GM21717 (cell line): ENCODE measurements at regions not wholly inside any gene's neighbourhood (a gene's known extent, or its start where the extent isn't known, plus 50 kb on each side); places are given as distances from the start of the nearest gene placed in this dataset.
A peak's percentile ranks its signal among the peaks of the same experiment; 100 is the strongest.

ENCODE experiments used
- ATAC-seq: cut with Tn5 transposase; IDR thresholded peaks from one replicate; pipeline ENCODE4 v1.9.1; 2021; ENCODE audit warnings: mild to moderate bottlenecking, moderate library complexity; ENCODE audit not compliant: unreplicated experiment

- ATAC-seq: no peak
Measured at GRCh38 chr9:86893811-86894490, 53.4 kb downstream of the GAS1 start.

GRCh38 chr9:86892576-86892975, 54.7 kb downstream of the GAS1 start:
- ATAC-seq: no peak

DNA sequence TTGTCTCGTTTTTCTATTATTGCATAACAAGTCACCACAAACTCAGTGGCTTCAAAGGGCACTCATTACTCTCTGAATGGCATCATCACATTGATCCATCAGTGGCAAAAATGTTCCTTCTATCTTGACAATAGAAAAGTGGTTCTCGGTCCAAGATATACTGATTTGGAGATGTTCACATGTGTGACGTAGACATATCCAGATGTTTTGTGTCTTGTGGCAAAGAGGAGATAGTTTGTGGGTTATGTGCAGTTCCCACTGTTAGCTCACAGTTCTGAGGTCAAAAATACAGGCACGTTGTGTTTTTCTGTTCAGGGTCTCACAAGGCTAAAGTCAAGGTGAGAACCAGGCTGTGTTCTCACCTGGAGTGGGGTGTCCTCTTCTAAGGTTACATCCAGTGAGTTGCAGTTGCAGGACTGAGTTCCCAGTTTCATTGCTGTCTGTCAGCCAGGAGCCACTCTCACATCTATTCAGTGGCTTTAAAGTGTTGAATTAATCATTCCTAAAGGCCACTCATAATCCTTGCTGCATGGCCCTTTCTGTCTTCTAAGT, 55.3 kb downstream of the GAS1 start:
- ATAC-seq: no peak

GRCh38 chr9:86891091-86891490, 56.2 kb downstream of the GAS1 start:
- ATAC-seq: no peak

- ATAC-seq: no peak
Measured at GRCh38 chr9:86885232-86885631, 62.1 kb downstream of the GAS1 start.

DNA sequence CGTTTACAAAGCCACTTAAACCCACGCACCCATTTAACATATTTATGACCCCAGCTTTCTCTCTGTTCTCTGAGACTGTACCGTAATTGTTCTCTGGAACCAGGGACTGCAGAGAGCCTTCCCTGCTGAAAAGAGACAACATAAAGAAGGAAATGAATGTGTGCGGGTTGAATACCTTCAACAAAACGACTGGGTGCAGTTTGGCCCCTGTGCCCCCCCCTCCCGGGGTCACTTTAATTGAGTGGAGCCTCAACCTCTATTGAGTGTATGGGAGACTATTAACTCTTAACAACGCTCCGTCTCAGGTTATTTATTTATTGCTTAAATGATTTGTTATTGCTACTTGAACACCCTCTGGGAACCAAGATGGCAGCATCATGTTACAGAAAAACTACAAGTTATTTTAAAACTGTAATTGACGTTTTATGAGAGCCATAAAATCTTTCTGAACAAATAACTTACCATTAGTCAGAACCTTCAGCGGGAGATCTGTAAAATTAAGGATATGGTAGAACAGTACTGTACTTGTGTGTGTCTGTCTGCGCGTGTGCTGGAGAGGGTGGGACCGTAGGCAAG, 70.6 kb downstream of the GAS1 start:
- ATAC-seq: no peak

DNA sequence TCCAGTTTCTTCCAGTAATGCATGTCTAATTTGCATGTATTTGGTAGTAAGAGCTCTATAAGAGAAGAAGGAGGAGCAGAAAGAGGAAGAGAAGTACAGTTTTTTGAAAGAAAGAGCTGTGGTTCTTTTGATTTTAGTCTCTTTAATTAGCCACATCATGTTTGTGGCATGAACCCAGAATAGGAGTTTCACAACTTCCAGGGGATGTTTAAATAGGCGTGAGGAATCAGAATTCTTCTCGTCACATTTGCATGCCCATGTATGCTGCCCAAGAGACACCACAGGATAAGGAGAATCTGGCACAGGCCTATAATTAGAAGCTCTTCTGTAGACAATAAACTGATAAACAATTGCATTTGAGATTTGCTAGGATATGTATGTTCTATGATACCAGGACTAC, 78.7 kb downstream of the GAS1 start:
- no peak for ATAC-seq

DNA sequence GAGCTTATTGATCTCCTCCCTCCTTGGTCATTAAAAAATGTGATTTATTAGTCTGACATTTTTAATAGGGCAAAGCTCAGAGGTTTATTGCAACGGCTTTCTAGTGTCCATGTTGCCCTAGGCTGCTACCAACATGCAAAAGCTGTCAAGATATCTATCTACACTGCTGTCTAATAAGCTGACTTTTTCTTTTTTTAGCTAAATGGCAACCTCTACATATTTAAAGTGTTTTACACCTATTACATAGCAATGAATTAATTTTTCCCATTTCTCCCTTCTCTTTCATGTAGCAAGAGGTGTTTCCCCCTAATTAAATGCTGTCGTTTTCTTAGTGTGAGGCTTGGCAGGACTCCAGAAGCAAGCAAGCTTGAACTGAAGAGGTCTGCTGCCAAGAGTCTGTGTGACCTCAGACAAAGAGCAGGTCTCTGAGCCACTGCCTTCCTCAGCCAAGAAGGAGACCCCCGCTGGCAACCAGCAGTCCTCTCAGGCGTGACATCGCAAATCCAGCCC, 79.4 kb downstream of the GAS1 start:
- no peak for ATAC-seq

GRCh38 chr9:86865952-86866351, 81.4 kb downstream of the GAS1 start:
- no peak for ATAC-seq

DNA sequence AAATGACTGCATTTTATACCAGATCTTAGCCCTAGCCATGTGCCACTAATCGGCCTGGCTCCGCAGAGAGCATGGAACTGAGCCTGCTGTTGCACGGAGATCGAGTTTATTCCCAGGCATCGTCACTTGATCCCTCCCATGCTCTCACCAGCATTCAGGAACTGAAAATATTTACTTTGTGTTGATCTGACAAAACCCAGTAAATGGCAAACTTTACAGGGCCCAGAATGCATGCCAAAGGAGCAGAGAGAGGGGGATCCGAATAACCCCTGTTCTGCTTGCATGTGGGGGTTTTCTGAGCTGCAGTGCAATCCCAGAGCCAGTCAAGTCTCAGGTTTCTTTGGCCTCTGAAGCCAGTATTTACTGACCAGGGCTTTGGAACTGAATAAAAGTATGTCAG, 87.3 kb downstream of the GAS1 start:
- no peak for ATAC-seq

- ATAC-seq: no peak
Measured at GRCh38 chr9:86859056-86859455, 88.2 kb downstream of the GAS1 start.

GRCh38 chr9:86858009-86858408, 89.3 kb downstream of the GAS1 start:
- ATAC-seq: no peak

GRCh38 chr9:86856259-86856658, 91.0 kb downstream of the GAS1 start:
- no peak for ATAC-seq

GRCh38 chr9:86854898-86855523, 92.3 kb downstream of the GAS1 start:
- ATAC-seq: no peak

DNA sequence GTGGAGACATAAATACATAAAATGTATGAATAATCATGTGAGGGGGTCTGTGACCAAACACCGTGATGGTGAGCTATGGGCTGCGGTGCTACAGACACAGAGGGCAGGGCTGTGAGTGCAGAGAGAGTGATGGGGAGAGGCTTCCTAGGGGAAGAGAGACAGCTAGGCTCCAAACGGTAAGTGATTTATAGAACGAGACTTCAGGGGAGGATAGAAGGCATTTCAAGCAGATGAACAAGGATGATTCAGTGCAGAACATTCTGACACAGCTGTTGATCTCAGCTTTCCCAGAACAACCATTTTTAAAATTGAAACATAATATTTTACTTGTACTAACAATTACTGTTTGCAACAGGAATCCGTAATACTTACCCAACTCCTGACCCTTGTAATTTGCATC, 100.7 kb downstream of the GAS1 start:
- no peak for ATAC-seq

- ATAC-seq: no peak
Measured at GRCh38 chr9:86843206-86843605, 104.1 kb downstream of the GAS1 start.

DNA sequence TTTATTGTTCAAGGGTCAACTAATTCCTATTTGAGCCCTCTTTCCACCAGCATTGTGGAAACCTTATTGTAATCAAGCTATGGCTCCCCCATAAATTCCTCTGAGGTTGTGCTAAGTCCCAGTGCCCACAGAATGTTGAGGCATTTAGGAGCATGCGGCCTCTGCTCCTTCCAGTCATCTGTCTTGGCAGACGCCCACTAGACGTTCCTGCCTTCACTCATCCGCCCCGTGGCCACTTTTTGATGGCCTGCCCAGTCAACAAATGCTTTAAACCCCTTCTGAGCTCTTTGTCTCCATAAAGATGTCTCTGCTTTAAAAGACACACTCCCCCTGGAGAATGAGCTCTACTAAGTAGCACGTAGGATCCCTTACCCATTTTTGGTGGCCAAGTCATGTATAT, 104.7 kb downstream of the GAS1 start:
- no peak for ATAC-seq

- no peak for ATAC-seq
Measured at GRCh38 chr9:86839522-86839921, 107.8 kb downstream of the GAS1 start.

DNA sequence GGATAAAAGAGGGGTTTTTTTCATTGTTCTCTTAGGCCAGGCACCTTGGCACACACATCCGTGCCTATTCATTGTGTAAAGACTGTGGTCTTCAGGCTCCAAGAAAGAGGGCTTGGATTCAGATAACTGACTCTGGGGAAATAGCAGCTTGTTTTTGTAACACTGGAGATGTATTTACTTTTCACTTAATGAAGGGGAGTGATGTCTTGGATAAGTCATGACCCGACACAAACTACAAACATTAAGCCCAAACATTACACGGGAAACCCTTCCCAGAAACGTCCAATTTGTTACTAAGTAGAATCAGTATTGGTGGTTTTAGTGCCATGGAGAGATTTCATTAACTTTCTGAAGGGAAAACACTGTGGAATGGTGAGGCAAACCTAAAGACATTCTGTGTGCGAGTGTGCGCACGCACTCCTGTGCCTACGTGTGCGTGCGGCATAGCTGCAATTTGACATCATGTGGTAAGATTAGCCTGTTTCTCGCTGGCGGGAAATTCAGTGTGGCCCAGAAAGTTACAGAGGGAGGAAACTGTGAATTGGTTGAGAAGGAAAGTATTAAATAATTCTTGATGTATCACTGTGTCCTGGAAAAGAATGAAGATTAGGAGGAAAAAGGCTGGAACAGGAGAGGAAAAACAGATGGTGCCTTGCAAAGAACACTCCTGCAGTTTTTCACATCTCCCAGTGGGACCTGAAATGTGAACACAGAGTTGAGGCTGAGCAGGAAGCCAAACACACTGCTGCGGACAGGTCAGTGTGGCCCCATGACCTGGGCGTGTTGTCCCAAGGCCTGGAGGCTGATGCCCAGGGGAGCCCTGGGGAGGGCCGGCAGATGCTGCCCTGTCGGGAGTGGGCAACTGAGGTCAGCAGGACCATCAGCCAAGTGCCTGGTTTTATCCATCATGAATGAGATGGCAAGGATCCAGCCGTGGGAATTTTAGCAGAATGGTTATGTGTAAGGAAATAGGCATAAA, 108.5 kb downstream of the GAS1 start:
- no peak for ATAC-seq

DNA sequence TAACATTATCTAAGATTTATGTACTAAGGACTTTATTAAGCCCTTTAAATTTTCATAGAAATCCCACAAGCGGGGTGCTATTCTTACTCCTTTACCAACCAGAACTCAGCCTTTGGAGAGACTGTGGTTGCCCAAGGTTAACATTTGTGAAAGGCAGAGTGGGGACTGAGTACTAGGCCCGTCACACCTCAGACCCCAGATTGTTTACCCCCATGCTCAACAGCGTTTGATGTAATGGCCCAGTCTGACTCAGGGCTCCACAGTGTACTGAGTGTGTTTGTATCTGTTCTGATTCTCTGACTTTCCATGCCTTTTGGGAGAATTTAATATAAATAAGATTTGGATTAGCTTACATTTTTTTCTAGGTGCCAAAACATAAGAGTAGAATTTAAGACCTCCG, 110.0 kb downstream of the GAS1 start:
- ATAC-seq: no peak

- ATAC-seq: peak; percentile 68
Measured at GRCh38 chr9:86836797-86837196, 110.5 kb downstream of the GAS1 start.
